ENCODE measurements at regions not wholly inside any gene's neighbourhood (a gene's known extent, or its start where the extent isn't known, plus 50 kb on each side); places are given as distances from the start of the nearest gene placed in this dataset.

- Mint-ChIP-seq H3K27me3 (ENCODE audit: unreplicated experiment) (peaks cover 3% of the 10 kb centered on the region), H3K9me3 (ENCODE audit: unreplicated experiment) (peaks cover 7% of the 10 kb centered on the region), H3K4me1 (ENCODE audit: low read depth, unreplicated experiment) (peaks cover 44% of the 10 kb centered on the region), H3K4me3 (ENCODE audit: unreplicated experiment) (peak overlapping the region; percentile 79), H3K36me3 (ENCODE audit: unreplicated experiment) (no peaks in the 10 kb centered on the region), H3K27ac (ENCODE audit: unreplicated experiment) (peak overlapping the region; percentile 95)
- no peak for TF ChIP-seq CTCF (IDR thresholded peaks at IDR 0.05; ENCODE audit: partially characterized antibody, unreplicated experiment)
- peak; percentile 58 for DNase-seq
Observed at GRCh38 chr1:209455661-209456358, 127.7 kb upstream of the CAMK1G start.

- Mint-ChIP-seq H3K27ac (ENCODE audit: unreplicated experiment) (peak overlapping the region; percentile 95), H3K4me3 (ENCODE audit: unreplicated experiment) (peak overlapping the region; percentile 79), H3K36me3 (ENCODE audit: unreplicated experiment) (peaks cover 5% of the 10 kb centered on the region), H3K4me1 (ENCODE audit: low read depth, unreplicated experiment) (peaks cover 44% of the 10 kb centered on the region), H3K9me3 (ENCODE audit: unreplicated experiment) (peaks cover 9% of the 10 kb centered on the region), H3K27me3 (ENCODE audit: unreplicated experiment) (peaks cover 3% of the 10 kb centered on the region)
- no peak for DNase-seq
- TF ChIP-seq CTCF (IDR thresholded peaks at IDR 0.05; ENCODE audit: partially characterized antibody, unreplicated experiment), result no peak
Observed at GRCh38 chr1:209456878-209457277, 126.6 kb upstream of the CAMK1G start.

GRCh38 chr1:209457401-209458125, 126.0 kb upstream of the CAMK1G start:
- Mint-ChIP-seq H3K4me1 (ENCODE audit: low read depth, unreplicated experiment) (peaks cover 44% of the 10 kb centered on the region), H3K36me3 (ENCODE audit: unreplicated experiment) (peaks cover 5% of the 10 kb centered on the region), H3K27me3 (ENCODE audit: unreplicated experiment) (peaks cover 3% of the 10 kb centered on the region), H3K27ac (ENCODE audit: unreplicated experiment) (peak overlapping the region; percentile 95), H3K4me3 (ENCODE audit: unreplicated experiment) (peak overlapping the region; percentile 79), H3K9me3 (ENCODE audit: unreplicated experiment) (peaks cover 9% of the 10 kb centered on the region)
- no peak for DNase-seq
- TF ChIP-seq CTCF (IDR thresholded peaks at IDR 0.05; ENCODE audit: partially characterized antibody, unreplicated experiment), result no peak

- no peak for TF ChIP-seq CTCF (IDR thresholded peaks at IDR 0.05; ENCODE audit: partially characterized antibody, unreplicated experiment)
- no peak for DNase-seq
- no peak overlapping the region for H3K4me3 Mint-ChIP-seq (ENCODE audit: unreplicated experiment)
- H3K27ac Mint-ChIP-seq (ENCODE audit: unreplicated experiment), result peak overlapping the region; percentile 2
- H3K36me3 Mint-ChIP-seq (ENCODE audit: unreplicated experiment), result peaks cover 5% of the 10 kb centered on the region
- peaks cover 9% of the 10 kb centered on the region for H3K9me3 Mint-ChIP-seq (ENCODE audit: unreplicated experiment)
- peaks cover 40% of the 10 kb centered on the region for H3K4me1 Mint-ChIP-seq (ENCODE audit: low read depth, unreplicated experiment)
- H3K27me3 Mint-ChIP-seq (ENCODE audit: unreplicated experiment), result no peaks in the 10 kb centered on the region
Observed at GRCh38 chr1:209458921-209459320, 124.6 kb upstream of the CAMK1G start.

- peaks cover 5% of the 10 kb centered on the region for H3K36me3 Mint-ChIP-seq (ENCODE audit: unreplicated experiment)
- H3K27me3 Mint-ChIP-seq (ENCODE audit: unreplicated experiment), result no peaks in the 10 kb centered on the region
- TF ChIP-seq CTCF (IDR thresholded peaks at IDR 0.05; ENCODE audit: partially characterized antibody, unreplicated experiment), result no peak
- H3K4me1 Mint-ChIP-seq (ENCODE audit: low read depth, unreplicated experiment), result peaks cover 24% of the 10 kb centered on the region
- DNase-seq, result no peak
- H3K4me3 Mint-ChIP-seq (ENCODE audit: unreplicated experiment), result no peak overlapping the region
- H3K27ac Mint-ChIP-seq (ENCODE audit: unreplicated experiment), result no peak overlapping the region
- peaks cover 6% of the 10 kb centered on the region for H3K9me3 Mint-ChIP-seq (ENCODE audit: unreplicated experiment)
Observed at GRCh38 chr1:209461168-209461567, 122.3 kb upstream of the CAMK1G start.
